AG04450 (cell line): ENCODE measurements at regions not wholly inside any gene's neighbourhood (a gene's known extent, or its start where the extent isn't known, plus 50 kb on each side); places are given as distances from the start of the nearest gene placed in this dataset.

Source experiments
- CTCF ChIA-PET: fragments of 300-600, 350-600 bp; formaldehyde crosslinking; extraction: SDS; loops from one replicate; lab custom pipeline; 2022; ENCODE audit warnings: antibody characterized with exemption, inconsistent platforms; lab: Charles Lee
- POLR2A ChIA-PET: fragments of 350-600 bp; formaldehyde crosslinking; extraction: SDS; loops from one replicate; lab custom pipeline; 2021; ENCODE audit warnings: antibody characterized with exemption, inconsistent platforms; lab: Yijun Ruan, JAX
- DNase-seq: peaks from one replicate; pipeline ENCODE4 v3.0.0-alpha.2; 2011; ENCODE audit warnings: low read depth, low spot score
- H3K27ac ChIP-seq: one replicate; pipeline ENCODE4 v1.5.1; 2012; ENCODE audit warnings: low read depth, low read length, control low read depth
- H3K27me3 ChIP-seq: one replicate; pipeline ENCODE4 v1.6.0; 2012; ENCODE audit warnings: low read length; ENCODE audit not compliant: control insufficient read depth, insufficient read depth
- H3K4me3 ChIP-seq: 2 replicates; pipeline ENCODE4 v1.5.1; 2011; ENCODE audit warnings: mild to moderate bottlenecking, low read depth, low read length, control low read depth
- H3K9me3 ChIP-seq: 2 replicates; pipeline ENCODE4 v1.5.1; 2012; ENCODE audit warnings: low read length; ENCODE audit not compliant: control insufficient read depth, insufficient read depth
- TF ChIP-seq, protein P1 (sequence below): IDR thresholded peaks from 2 replicates; pipeline ENCODE4 v1.5.1; 2011; ENCODE audit warnings: low read depth, low read length, control low read depth, inconsistent platforms

DNA sequence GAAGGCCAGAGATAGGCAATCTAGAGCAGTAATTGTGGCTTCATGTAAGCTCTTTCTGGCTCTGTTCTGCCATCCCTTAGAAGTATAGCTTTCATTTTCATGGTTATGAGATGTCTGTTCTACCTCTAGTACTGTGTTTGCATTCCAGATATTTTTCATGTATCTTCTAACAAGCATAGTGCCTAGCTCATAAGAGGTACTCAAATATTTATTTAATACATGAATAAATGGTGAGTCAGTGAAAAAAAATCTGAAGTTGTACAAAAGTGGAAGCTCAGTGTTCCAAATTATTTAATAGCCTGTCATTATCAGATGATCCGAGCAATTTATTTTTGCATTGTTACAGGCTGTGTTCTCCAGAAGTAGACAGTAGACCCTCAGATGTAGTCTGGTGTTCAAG, 64.3 kb downstream of the OXSM start:
- H3K27me3 ChIP-seq = no peaks in the 10 kb centered on the region
- ChIA-PET CTCF (interaction anchor here (0.7 to 7.3 kb wide), 7 partner anchors 9 to 1280 kb away, joined by 3 to 140 read pairs (median 4); no protein-coding TSS in a partner anchor), POLR2A (interaction anchor here (0.8 to 2.1 kb wide), 3 partner anchors 34 to 71 kb away, joined by 3 to 7 read pairs (median 4); partner anchors contain the start of gene NGLY1)
- peak overlapping the region; percentile 63 for H3K27ac ChIP-seq
- no peak overlapping the region; the same call in 1 of the 2 replicates for H3K4me3 ChIP-seq
- peaks cover 7% of the 10 kb centered on the region; the same call in 1 of the 2 replicates for H3K9me3 ChIP-seq
- no peak for DNase-seq
- TF ChIP-seq, protein P1, sequence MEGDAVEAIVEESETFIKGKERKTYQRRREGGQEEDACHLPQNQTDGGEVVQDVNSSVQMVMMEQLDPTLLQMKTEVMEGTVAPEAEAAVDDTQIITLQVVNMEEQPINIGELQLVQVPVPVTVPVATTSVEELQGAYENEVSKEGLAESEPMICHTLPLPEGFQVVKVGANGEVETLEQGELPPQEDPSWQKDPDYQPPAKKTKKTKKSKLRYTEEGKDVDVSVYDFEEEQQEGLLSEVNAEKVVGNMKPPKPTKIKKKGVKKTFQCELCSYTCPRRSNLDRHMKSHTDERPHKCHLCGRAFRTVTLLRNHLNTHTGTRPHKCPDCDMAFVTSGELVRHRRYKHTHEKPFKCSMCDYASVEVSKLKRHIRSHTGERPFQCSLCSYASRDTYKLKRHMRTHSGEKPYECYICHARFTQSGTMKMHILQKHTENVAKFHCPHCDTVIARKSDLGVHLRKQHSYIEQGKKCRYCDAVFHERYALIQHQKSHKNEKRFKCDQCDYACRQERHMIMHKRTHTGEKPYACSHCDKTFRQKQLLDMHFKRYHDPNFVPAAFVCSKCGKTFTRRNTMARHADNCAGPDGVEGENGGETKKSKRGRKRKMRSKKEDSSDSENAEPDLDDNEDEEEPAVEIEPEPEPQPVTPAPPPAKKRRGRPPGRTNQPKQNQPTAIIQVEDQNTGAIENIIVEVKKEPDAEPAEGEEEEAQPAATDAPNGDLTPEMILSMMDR = no peak

DNA sequence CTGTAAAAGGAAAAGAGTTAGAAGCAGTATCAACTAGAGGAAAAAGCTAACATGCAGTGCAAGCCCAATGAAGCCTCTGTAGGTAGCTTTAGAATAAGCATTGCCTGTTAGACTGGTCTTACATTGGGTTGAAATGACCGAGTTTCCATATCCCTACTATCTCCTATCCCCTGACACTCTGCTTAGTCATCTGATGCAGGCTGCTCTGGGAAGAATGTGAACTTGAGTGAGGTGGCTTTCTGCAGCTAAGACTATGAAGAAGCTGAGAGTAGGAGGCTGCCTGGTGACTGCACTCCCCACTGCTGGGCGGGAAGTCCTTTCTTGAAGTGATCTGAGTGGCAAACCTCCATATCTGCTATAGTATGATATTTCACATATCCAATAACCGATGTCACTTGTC, 64.7 kb downstream of the OXSM start:
- TF ChIP-seq, protein P1 = no peak
- Histone ChIP-seq H3K27me3 (no peaks in the 10 kb centered on the region), H3K27ac (peak overlapping the region; percentile 63), H3K4me3 (no peak overlapping the region; the same call in 1 of the 2 replicates), H3K9me3 (peaks cover 7% of the 10 kb centered on the region; the same call in 1 of the 2 replicates)
- DNase-seq = peak; percentile 23
- ChIA-PET CTCF (interaction anchor here (1.0 to 7.3 kb wide), 8 partner anchors 9 to 1280 kb away, joined by 3 to 140 read pairs (median 8); no protein-coding TSS in a partner anchor), POLR2A (interaction anchor here (2.1 kb wide), 1 partner anchor 72 kb away, joined by 7 read pairs; the partner anchor contains the start of gene NGLY1)

DNA sequence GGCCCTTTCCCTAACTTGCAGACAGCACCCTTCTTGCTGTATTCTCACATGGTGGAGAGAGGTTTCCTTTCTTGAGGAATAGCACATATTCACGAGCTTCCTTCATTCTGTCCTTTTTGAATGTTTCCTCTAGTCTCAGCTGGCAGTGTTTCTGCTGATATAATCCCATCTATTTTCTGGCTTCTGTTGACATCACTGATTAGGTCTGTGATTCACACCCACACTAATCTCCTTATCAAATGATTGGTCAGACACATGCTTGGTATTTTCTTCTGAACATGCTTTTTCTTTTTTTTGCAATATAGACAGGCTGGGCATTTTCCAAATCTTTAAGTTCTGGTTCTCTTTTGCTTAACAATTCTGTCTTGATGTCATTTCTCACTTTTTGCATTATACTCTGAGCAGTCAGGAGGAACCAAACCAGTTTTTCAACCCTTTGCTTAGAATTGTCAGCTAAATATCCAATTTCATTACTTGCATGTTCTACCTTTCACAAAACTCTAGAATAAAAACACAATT, 65.4 kb downstream of the OXSM start:
- Histone ChIP-seq H3K27ac (no peak overlapping the region), H3K9me3 (peaks cover 7% of the 10 kb centered on the region; the same call in 1 of the 2 replicates), H3K4me3 (no peak overlapping the region), H3K27me3 (no peaks in the 10 kb centered on the region)
- TF ChIP-seq, protein P1 = no peak
- DNase-seq = no peak
- ChIA-PET CTCF (interaction anchor here (1.0 to 7.3 kb wide), 6 partner anchors 10 to 207 kb away, joined by 4 to 140 read pairs (median 11); no protein-coding TSS in a partner anchor), POLR2A (interaction anchor here (2.1 kb wide), 1 partner anchor 72 kb away, joined by 7 read pairs; the partner anchor contains the start of gene NGLY1)

DNA sequence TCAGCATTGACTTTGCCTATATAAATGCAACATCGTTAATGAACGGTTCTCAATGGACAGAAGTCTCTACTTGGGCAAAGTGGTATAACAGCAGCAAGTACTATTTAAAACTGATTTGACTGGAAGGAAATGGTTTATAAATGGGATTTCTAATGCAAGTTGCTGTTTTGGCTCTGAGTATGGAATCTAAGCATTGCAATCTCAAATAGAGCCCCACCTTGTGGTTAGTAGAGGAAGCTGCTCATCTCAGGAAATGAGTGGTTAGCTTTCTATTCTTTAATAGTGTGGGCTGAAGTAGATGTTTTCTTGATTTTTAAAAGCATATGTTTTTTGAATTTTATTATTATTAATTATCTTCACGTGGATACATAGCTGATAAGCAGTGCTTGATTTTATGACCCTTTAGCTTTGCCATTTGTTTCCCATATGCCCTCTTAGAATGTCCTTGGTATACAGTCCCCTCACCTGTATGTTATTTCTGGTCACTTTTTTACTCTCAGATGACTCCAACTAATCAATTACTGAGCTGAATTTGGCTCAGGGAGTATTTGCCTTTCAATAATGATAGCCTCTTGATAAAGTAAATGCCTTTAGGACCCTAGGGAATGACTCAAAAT, 67.1 kb downstream of the OXSM start:
- POLR2A ChIA-PET = no interaction called here
- H3K9me3 ChIP-seq = peaks cover under 1% of the 10 kb centered on the region; the same call in 1 of the 2 replicates
- H3K27ac ChIP-seq = no peak overlapping the region
- H3K4me3 ChIP-seq = no peak overlapping the region
- TF ChIP-seq, protein P1 = peak; percentile 88
- CTCF ChIA-PET = interaction anchor here (0.5 to 7.3 kb wide), 35 partner anchors 9 to 1081 kb away, joined by 3 to 140 read pairs (median 5); partner anchors contain the start of genes NGLY1 and OXSM
- DNase-seq = peak; percentile 15
- no peaks in the 10 kb centered on the region for H3K27me3 ChIP-seq

DNA sequence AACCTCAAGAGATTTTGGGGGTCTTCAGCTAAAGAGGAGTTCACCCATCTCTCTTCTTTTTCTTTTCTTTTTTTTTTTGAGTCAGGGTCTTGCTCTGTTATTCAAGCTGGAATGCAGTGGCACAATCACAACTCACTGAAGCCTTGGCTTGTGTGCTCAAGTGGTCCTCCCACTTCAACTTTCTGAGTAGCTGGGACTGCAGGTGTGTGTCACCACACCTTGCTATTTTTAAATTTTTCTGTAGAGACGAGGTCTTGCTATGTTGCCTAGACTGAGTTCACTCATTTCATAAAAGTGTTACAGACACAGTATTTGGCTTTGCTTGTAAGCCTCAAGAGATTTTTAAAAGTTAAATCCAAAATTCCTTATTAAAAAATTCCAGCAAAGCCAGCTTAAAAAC, 71.7 kb downstream of the OXSM start:
- TF ChIP-seq, protein P1 = no peak
- DNase-seq = no peak
- Histone ChIP-seq H3K9me3 (no peaks in the 10 kb centered on the region), H3K4me3 (no peak overlapping the region), H3K27me3 (no peaks in the 10 kb centered on the region), H3K27ac (no peak overlapping the region)
- CTCF ChIA-PET = interaction anchor here (0.6 kb wide), 2 partner anchors 254 to 1393 kb away, joined by 4 read pairs; no protein-coding TSS in a partner anchor
- POLR2A ChIA-PET = no interaction called here
